ENCODE measurements at regions not wholly inside any gene's neighbourhood (a gene's known extent, or its start where the extent isn't known, plus 50 kb on each side); places are given as distances from the start of the nearest gene placed in this dataset.
"Not testable (repeated sequence)": the region's sequence is repeated elsewhere in the genome, so short reads cannot be mapped to it uniquely, and the experiment has no call there.

DNA sequence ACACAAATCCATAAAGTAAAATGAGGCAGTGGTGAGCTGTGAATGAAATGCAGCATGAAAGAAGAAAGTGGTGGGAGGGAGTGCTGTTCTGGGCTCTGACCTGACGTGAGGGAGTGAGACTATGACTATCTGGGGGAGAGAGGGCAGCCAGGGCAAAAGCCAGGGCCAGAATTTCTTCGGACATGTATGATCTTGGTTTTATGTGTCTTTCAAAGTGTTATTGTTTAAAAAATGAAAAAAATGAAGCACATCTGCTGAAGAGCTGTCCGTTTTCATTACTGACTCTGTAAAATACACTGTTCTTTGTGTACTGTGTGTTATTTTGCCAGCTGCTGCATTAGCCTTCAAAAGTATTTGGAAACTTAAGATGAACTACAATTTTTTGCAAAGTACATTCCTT lies 70.2 kb upstream of the KLF14 start:
- H3K27ac ChIP-seq = no peak overlapping the region
- H3K4me3 ChIP-seq = no peak overlapping the region
- H3K27me3 ChIP-seq = no peaks in the 10 kb centered on the region
- intact Hi-C loops (cut with DNase I) = no loop called here
- no peaks in the 10 kb centered on the region for H3K4me1 ChIP-seq
- no peaks in the 10 kb centered on the region for H3K36me3 ChIP-seq
- TF ChIP-seq, protein P1, sequence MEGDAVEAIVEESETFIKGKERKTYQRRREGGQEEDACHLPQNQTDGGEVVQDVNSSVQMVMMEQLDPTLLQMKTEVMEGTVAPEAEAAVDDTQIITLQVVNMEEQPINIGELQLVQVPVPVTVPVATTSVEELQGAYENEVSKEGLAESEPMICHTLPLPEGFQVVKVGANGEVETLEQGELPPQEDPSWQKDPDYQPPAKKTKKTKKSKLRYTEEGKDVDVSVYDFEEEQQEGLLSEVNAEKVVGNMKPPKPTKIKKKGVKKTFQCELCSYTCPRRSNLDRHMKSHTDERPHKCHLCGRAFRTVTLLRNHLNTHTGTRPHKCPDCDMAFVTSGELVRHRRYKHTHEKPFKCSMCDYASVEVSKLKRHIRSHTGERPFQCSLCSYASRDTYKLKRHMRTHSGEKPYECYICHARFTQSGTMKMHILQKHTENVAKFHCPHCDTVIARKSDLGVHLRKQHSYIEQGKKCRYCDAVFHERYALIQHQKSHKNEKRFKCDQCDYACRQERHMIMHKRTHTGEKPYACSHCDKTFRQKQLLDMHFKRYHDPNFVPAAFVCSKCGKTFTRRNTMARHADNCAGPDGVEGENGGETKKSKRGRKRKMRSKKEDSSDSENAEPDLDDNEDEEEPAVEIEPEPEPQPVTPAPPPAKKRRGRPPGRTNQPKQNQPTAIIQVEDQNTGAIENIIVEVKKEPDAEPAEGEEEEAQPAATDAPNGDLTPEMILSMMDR (IDR thresholded peaks at IDR 0.05) = no peak
- H3K9me3 ChIP-seq = no peaks in the 10 kb centered on the region
- DNase-seq = no peak
- ATAC-seq = no peak

DNA sequence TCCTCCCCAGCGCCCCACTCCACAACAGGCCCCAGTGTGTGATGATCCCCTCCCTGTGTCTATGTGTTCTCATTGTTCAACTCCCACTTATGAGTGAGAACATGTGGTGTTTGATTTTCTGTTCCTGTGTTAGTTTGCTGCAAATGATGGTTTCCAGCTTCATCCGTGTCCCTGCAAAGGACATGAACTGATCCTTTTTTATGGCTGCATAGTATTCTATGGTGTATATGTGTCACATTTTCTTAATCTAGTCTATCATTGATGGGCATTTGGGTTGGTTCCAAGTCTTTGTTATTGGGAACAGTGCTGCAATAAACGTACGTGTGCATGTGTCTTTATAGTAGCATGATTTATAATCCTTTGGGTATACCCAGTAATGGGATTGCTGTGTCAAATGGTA lies 78.8 kb upstream of the KLF14 start:
- ATAC-seq; H3K9me3 ChIP-seq; DNase-seq; H3K27me3 ChIP-seq; H3K4me1 ChIP-seq; intact Hi-C loops (cut with DNase I); H3K4me3 ChIP-seq; H3K27ac ChIP-seq; H3K36me3 ChIP-seq: not testable (repeated sequence)

DNA sequence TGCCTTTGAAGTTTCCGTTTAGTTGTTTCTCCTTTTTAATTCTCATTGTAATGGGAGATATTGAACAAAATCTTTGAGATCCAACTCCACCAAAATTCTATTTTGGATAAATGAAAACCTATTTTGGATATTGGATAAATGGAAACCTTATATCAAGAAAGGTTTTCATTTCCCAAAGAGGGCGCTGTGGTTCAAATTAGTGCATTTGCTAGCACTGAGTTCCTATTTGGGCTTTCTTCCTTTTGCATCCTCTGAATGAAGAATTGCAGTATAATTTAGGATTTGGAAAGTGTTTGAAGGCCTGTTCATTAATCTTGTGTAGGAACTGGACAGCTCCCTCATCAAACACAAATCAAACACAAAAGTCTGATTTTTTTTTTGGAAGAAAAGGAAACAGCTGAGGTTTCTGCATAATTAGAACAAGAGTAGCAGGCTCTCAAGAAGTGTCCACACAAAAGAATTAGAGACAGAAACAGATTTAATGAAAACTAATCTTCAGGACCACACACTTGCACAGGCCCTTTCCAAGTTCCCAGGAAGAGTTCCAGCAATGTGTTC lies 80.8 kb upstream of the KLF14 start:
- ATAC-seq = no peak
- no peak overlapping the region for H3K27ac ChIP-seq
- H3K36me3 ChIP-seq = no peaks in the 10 kb centered on the region
- H3K4me3 ChIP-seq = no peak overlapping the region
- no peak for DNase-seq
- H3K27me3 ChIP-seq = no peaks in the 10 kb centered on the region
- no peaks in the 10 kb centered on the region for H3K9me3 ChIP-seq
- H3K4me1 ChIP-seq = no peaks in the 10 kb centered on the region
- intact Hi-C loops (cut with DNase I) = no loop called here
- TF ChIP-seq, protein P1 (IDR thresholded peaks at IDR 0.05) = peak; percentile 38

DNA sequence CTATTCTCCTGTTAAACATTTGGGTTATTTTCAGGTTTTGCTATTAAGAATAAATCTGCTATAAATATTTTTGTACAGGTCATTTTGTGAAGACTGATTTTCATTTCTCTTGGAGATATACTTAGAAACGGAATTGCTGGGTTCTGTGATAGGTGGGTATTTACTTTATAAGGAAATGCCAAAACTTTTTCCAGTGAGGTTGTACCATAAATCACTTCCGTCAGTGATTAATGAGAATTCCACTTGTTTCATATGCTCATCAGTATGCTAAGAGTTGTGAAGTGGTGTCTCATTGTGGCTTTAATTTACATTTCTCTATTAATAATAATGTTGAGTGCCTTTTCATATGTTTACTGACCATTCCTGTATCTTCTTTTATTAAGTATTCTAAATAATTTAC lies 84.0 kb upstream of the KLF14 start:
- Histone ChIP-seq H3K27me3 (no peaks in the 10 kb centered on the region), H3K27ac (no peak overlapping the region), H3K4me3 (no peak overlapping the region), H3K4me1 (no peaks in the 10 kb centered on the region), H3K36me3 (no peaks in the 10 kb centered on the region), H3K9me3 (no peaks in the 10 kb centered on the region)
- TF ChIP-seq, protein P1 (IDR thresholded peaks at IDR 0.05) = no peak
- ATAC-seq (no peak), DNase-seq (no peak)
- intact Hi-C loops (cut with DNase I) = no loop called here

DNA sequence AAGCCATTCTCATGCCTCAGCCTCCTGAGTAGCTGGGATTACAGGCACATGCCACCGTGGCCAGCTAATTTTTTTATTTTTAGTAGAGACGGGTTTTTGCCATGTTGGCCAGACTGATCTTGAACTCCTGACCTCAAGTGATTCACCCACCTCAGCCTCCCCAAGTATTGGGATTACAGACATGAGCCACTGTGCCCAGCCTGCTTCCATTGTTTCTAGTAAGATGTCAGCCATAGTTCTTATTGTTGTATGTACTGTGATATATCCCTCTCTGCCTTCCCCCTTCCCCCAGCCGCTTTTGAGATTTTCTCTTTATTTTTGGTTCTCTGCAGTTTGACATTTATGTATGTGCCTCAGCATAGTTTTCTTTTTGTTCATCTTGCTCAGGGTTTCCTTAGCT lies 87.9 kb upstream of the KLF14 start:
- intact Hi-C loops (cut with DNase I) = no loop called here
- no peak overlapping the region for H3K27ac ChIP-seq
- no peaks in the 10 kb centered on the region for H3K36me3 ChIP-seq
- H3K9me3 ChIP-seq = peaks cover 15% of the 10 kb centered on the region
- ATAC-seq = no peak
- no peaks in the 10 kb centered on the region for H3K27me3 ChIP-seq
- H3K4me1 ChIP-seq = no peaks in the 10 kb centered on the region
- TF ChIP-seq, protein P1 (IDR thresholded peaks at IDR 0.05) = no peak
- no peak overlapping the region for H3K4me3 ChIP-seq
- no peak for DNase-seq

DNA sequence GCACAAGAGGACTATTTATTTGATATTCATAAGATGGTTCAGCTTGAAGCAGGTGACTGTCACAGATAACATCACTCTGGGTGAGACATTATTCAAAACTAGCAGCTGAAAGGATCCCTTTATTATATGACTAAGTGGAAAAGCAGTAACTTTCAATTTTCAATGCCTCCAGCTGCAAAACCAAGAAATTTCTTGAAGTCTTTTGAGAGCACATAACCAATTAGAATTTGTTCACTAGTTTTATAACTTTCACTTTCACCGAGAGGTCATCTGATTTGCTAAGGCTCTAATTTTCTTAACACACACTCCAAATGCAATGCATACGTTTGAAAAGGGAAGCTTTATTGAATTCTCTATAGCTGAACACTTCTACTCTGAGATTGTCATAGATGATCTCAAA lies 88.6 kb upstream of the KLF14 start:
- no peak for DNase-seq
- TF ChIP-seq, protein P1 (IDR thresholded peaks at IDR 0.05) = no peak
- no peak overlapping the region for H3K4me3 ChIP-seq
- intact Hi-C loops (cut with DNase I) = no loop called here
- ATAC-seq = no peak
- H3K4me1 ChIP-seq = no peaks in the 10 kb centered on the region
- peaks cover 20% of the 10 kb centered on the region for H3K9me3 ChIP-seq
- no peaks in the 10 kb centered on the region for H3K27me3 ChIP-seq
- H3K27ac ChIP-seq = no peak overlapping the region
- no peaks in the 10 kb centered on the region for H3K36me3 ChIP-seq
